GM12864 (cell line): ENCODE measurements at regions not wholly inside any gene's neighbourhood (a gene's known extent, or its start where the extent isn't known, plus 50 kb on each side); places are given as distances from the start of the nearest gene placed in this dataset.

Experiments
- DNase-seq: peaks from one replicate; pipeline ENCODE4 v3.0.0-alpha.2; 2011; ENCODE audit warnings: low read depth
- H3K4me3 ChIP-seq: 2 replicates; pipeline ENCODE4 v1.5.1; 2011; ENCODE audit warnings: mild to moderate bottlenecking, low read depth, low read length, control low read depth
- CTCF ChIP-seq: IDR thresholded peaks from 2 replicates; pipeline ENCODE4 v1.5.1; 2011; ENCODE audit warnings: low read depth, mild to moderate bottlenecking, moderate library complexity, low read length, control low read depth, inconsistent platforms; ENCODE audit errors: missing control alignments

GRCh38 chr5:44443172-44443571, 54.0 kb upstream of the FGF10 start:
- no peak for TF ChIP-seq CTCF
- DNase-seq, result no peak

GRCh38 chr5:44441460-44441859, 52.2 kb upstream of the FGF10 start:
- no peak overlapping the region for H3K4me3 ChIP-seq
- TF ChIP-seq CTCF, result no peak
- no peak for DNase-seq

More at GRCh38 chr5:44443172-44443571, 54.0 kb upstream of the FGF10 start:
- H3K4me3 ChIP-seq, result no peak overlapping the region

- no peak overlapping the region for H3K4me3 ChIP-seq
- no peak for DNase-seq
- no peak for TF ChIP-seq CTCF
These were observed 51.0 kb upstream of the FGF10 start for GRCh38 chr5:44440186-44440585.
